Erythroblast (primary cell): ENCODE measurements at regions not wholly inside any gene's neighbourhood (a gene's known extent, or its start where the extent isn't known, plus 50 kb on each side); places are given as distances from the start of the nearest gene placed in this dataset.

Experiments
- GATA1 ChIP-seq: IDR thresholded peaks from 2 replicates; pipeline ENCODE4 v1.6.1; 2011; ENCODE audit warnings: low read depth, mild to moderate bottlenecking, control low read depth, low read length, moderate library complexity
- POLR2A ChIP-seq: IDR thresholded peaks from 2 replicates; pipeline ENCODE4 v1.6.1; 2011; ENCODE audit warnings: mild to moderate bottlenecking, low read length

DNA sequence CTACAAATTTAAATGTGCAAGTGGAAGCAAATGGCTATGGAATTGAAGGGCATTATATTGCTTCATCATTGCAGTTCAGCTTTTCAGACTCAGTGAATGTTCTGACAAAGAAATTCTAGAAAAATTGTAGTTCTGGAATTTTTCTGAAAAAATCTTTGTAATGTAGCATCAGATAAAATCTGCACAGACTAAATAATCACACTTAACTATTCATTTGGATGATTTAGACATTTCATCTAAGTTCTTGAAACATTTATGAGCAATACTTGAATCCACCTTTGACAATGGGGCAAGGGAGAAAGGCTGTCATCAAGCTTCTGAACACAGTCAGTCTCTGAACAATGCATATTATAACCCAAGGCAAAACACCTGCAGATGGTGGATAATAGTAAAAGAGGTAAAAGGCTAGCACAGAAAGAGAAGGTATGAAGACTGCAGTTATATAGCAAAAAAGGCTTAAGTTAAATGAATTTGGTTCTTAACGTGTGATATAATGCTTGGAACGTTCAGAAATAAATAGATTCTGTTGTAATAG is 1352.0 kb upstream of the NUDT12 start:
- no peak for TF ChIP-seq POLR2A
- no peak for TF ChIP-seq GATA1
